Thoracic aorta (tissue), 2 donors: ENCODE measurements at regions not wholly inside any gene's neighbourhood (a gene's known extent, or its start where the extent isn't known, plus 50 kb on each side); places are given as distances from the start of the nearest gene placed in this dataset.

Experiments
- ATAC-seq: fragments of 150-250 bp; one replicate; pipeline ENCODE4 v1.8.0; 2017; ENCODE audit warnings: low read depth; ENCODE audit not compliant: insufficient number of reproducible peaks, low FRiP score
- DNase-seq: peaks from one replicate; pipeline ENCODE4 v3.0.0-alpha.2; 2020; ENCODE audit warnings: low spot score
- H3K27ac ChIP-seq, 2 donors: fragments of 200-600 bp; sonication (generic); 1 replicate in 1 of 2; 2 replicates in 1 of 2; pipeline ENCODE4 v1.5.1; 2016; ENCODE audit warnings: mild to moderate bottlenecking in 2 of 2, moderate library complexity in 2 of 2
- H3K27me3 ChIP-seq: fragments of 200-600 bp; sonication (generic); replicated peaks from 2 replicates; pipeline ENCODE4 v1.6.0; 2016; ENCODE audit warnings: mild to moderate bottlenecking; ENCODE audit not compliant: insufficient read depth
- H3K36me3 ChIP-seq: fragments of 200-600 bp; sonication (generic); one replicate; pipeline ENCODE4 v1.5.1; 2016
- H3K4me1 ChIP-seq, 2 donors: fragments of 200-600 bp; sonication (generic); 1 replicate in 1 of 2; 2 replicates in 1 of 2; pipeline versions ENCODE4 v1.5.1 to v1.6.0; 2016; ENCODE audit warnings: low read depth in 2 of 2, mild to moderate bottlenecking in 1 of 2; ENCODE audit not compliant: control insufficient read depth in 1 of 2
- H3K4me3 ChIP-seq: fragments of 200-600 bp; sonication (generic); 2 replicates; pipeline ENCODE4 v1.5.1; 2016; ENCODE audit warnings: mild to moderate bottlenecking
- H3K9me3 ChIP-seq: fragments of 200-600 bp; sonication (generic); 2 replicates; pipeline ENCODE4 v1.5.1; 2016
- TF ChIP-seq, protein P1 (sequence below): fragments of 200-600 bp; sonication (generic); IDR thresholded peaks from one replicate; pipeline ENCODE4 v1.5.1; 2019; ENCODE audit warnings: antibody characterized with exemption

- Histone ChIP-seq H3K36me3 (no peaks in the 10 kb centered on the region), H3K27ac (no peak overlapping the region), H3K27me3 (no peaks in the 10 kb centered on the region), H3K4me3 (no peak overlapping the region), H3K4me1 (no peaks in the 10 kb centered on the region), H3K9me3 (no peaks in the 10 kb centered on the region)
- DNase-seq (no peak), ATAC-seq (no peak)
- TF ChIP-seq, protein P1, sequence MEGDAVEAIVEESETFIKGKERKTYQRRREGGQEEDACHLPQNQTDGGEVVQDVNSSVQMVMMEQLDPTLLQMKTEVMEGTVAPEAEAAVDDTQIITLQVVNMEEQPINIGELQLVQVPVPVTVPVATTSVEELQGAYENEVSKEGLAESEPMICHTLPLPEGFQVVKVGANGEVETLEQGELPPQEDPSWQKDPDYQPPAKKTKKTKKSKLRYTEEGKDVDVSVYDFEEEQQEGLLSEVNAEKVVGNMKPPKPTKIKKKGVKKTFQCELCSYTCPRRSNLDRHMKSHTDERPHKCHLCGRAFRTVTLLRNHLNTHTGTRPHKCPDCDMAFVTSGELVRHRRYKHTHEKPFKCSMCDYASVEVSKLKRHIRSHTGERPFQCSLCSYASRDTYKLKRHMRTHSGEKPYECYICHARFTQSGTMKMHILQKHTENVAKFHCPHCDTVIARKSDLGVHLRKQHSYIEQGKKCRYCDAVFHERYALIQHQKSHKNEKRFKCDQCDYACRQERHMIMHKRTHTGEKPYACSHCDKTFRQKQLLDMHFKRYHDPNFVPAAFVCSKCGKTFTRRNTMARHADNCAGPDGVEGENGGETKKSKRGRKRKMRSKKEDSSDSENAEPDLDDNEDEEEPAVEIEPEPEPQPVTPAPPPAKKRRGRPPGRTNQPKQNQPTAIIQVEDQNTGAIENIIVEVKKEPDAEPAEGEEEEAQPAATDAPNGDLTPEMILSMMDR, result no peak
These were observed 684.7 kb upstream of the NUDT12 start for GRCh38 chr5:104247260-104247659.

DNA sequence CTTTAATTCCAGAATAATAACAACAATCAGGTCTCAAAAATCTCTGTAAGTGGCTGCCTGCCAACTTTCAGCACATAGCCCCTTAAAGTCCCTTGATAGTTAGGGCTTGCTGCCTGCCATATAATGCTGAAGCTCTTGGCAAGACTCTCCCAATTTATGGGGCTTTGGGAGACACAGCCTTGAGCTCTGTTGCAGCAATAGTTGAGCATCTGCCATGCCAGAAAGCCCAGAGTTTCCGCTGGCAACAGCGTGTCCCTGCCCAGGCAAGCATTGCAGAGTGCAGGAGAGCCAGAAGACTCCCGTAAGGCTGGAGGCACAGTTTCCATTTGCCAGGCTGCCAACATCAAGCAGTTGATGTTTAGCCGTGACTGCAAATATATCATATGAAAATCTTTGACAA, 678.5 kb upstream of the NUDT12 start:
- TF ChIP-seq, protein P1, result no peak
- ATAC-seq (no peak), DNase-seq (no peak)
- Histone ChIP-seq H3K4me1 (peaks cover 4 to 14% of the 10 kb centered on the region in 2 donors), H3K27ac (peak overlapping the region in 1 of 2 donors; percentile 50), H3K9me3 (no peaks in the 10 kb centered on the region), H3K27me3 (no peaks in the 10 kb centered on the region), H3K36me3 (no peaks in the 10 kb centered on the region), H3K4me3 (peak overlapping the region; percentile 46)

DNA sequence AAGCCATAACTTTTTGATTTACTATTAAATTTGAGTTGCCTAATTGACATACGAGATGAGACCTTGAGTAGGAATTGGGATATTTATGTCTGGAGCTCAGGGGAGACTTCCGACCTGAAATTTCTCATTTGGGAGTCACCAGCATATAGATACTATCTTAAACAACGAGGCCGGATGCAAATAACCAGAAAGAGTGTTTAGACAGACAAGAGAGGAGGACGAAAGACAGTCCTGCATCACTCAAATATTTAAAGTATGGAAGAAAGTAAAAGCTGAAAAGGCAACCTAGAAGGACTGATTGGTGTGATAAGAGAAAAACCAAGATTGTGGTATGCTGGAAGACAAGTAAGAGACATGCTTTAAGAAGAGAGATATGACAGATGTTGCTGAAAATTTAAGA, 675.0 kb upstream of the NUDT12 start:
- Histone ChIP-seq H3K27me3 (no peaks in the 10 kb centered on the region), H3K9me3 (no peaks in the 10 kb centered on the region), H3K4me1 (peaks cover 4 to 14% of the 10 kb centered on the region in 2 donors), H3K4me3 (no peak overlapping the region), H3K36me3 (no peaks in the 10 kb centered on the region), H3K27ac (no peak overlapping the region)
- DNase-seq (no peak), ATAC-seq (no peak)
- TF ChIP-seq, protein P1, result no peak

GRCh38 chr5:104223885-104224773, 661.5 kb upstream of the NUDT12 start:
- no peak for DNase-seq
- Histone ChIP-seq H3K27ac (no peak overlapping the region), H3K27me3 (no peaks in the 10 kb centered on the region), H3K36me3 (no peaks in the 10 kb centered on the region), H3K4me1 (no peaks in the 10 kb centered on the region), H3K9me3 (no peaks in the 10 kb centered on the region), H3K4me3 (no peak overlapping the region)
- TF ChIP-seq, protein P1, result no peak
- ATAC-seq, result no peak

DNA sequence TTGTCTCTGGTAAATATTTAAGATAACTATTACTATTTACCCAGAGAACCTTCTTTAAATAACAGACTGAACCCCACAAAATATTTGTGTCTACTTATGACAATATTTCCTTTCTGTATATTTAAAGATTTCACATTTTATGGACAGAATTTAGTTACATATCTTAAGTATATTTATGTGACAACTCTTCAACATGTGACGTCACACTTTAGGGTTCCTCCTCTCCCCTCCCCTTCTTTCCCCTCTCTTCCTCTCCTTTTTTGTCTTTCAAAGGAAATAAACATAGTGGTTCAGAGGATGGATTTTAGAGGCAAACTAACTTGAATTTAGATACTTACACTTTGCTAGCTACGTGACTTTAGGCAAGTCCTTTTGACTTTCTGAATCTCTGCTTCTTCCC, 655.6 kb upstream of the NUDT12 start:
- Histone ChIP-seq H3K27me3 (no peaks in the 10 kb centered on the region), H3K4me1 (no peaks in the 10 kb centered on the region), H3K36me3 (no peaks in the 10 kb centered on the region), H3K9me3 (no peaks in the 10 kb centered on the region), H3K27ac (no peak overlapping the region), H3K4me3 (no peak overlapping the region)
- TF ChIP-seq, protein P1, result no peak
- no peak for ATAC-seq
- no peak for DNase-seq
